Endothelial cell (in vitro differentiated cells): ENCODE measurements at regions not wholly inside any gene's neighbourhood (a gene's known extent, or its start where the extent isn't known, plus 50 kb on each side); places are given as distances from the start of the nearest gene placed in this dataset.

Experiments used
- DNase-seq: peaks from one replicate; pipeline ENCODE4 v3.0.0; 2021; ENCODE audit warnings: low spot score
- H3K27ac Mint-ChIP-seq: one replicate; pipeline ENCODE4 v1.8.0; 2021; ENCODE audit warnings: mixed read lengths, inconsistent platforms; ENCODE audit not compliant: unreplicated experiment
- H3K27me3 Mint-ChIP-seq: one replicate; pipeline ENCODE4 v1.8.0; 2021; ENCODE audit warnings: mild to moderate bottlenecking, moderate library complexity, mixed read lengths, inconsistent platforms; ENCODE audit not compliant: unreplicated experiment
- H3K36me3 Mint-ChIP-seq: one replicate; pipeline ENCODE4 v1.8.0; 2021; ENCODE audit warnings: mild to moderate bottlenecking, low read depth, mixed read lengths, inconsistent platforms; ENCODE audit not compliant: unreplicated experiment
- H3K4me1 Mint-ChIP-seq: one replicate; pipeline ENCODE4 v1.8.0; 2021; ENCODE audit warnings: mild to moderate bottlenecking, mixed read lengths, inconsistent platforms; ENCODE audit not compliant: unreplicated experiment
- H3K4me3 Mint-ChIP-seq: one replicate; pipeline ENCODE4 v1.8.0; 2021; ENCODE audit warnings: mild to moderate bottlenecking, mixed read lengths, inconsistent platforms; ENCODE audit not compliant: unreplicated experiment
- H3K9me3 Mint-ChIP-seq: one replicate; pipeline ENCODE4 v1.8.0; 2021; ENCODE audit warnings: mixed read lengths, inconsistent platforms; ENCODE audit not compliant: unreplicated experiment
- CTCF ChIP-seq: fragments of 200-600 bp; sonication (generic); IDR thresholded peaks from one replicate; pipeline ENCODE4 v1.5.0; 2021; ENCODE audit warnings: antibody characterized with exemption; ENCODE audit not compliant: unreplicated experiment

DNA sequence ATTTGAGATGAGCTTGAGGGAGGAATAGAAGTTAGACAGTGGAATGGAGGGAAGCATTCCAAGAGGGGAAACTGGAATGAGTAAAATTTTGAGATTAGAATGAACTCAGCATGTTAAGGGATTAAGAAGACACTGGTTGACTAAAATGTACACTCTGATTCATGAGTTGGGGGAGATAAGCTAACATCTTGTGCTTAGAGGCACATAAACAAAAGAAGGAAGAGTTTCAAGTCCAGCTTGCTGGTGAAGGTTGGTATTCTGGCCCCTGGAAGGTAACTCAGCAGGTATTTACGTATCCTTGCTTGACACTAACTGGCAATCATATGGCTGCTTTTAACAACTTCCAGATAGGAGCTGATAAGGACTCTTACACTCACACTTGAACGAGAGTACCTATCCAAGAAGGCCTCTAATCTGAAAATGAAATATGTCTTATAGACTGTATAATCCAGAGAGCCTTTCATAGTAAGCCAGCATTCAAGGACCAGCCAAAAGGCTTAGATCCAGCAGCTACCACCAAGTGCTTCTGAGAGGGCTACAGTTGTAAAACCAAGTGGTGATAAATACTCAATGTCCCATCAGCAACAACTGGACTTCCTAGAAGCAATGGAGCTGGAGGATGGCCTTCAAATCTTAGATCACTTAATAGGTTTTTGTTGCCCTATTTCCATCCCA lies 149.7 kb upstream of the SERP2 start:
- Mint-ChIP-seq H3K36me3 (no peaks in the 10 kb centered on the region), H3K27me3 (peaks cover 2% of the 10 kb centered on the region), H3K4me1 (no peaks in the 10 kb centered on the region), H3K27ac (no peak overlapping the region), H3K9me3 (no peaks in the 10 kb centered on the region), H3K4me3 (no peak overlapping the region)
- no peak for TF ChIP-seq CTCF
- no peak for DNase-seq

- no peak overlapping the region for H3K27ac Mint-ChIP-seq
- H3K4me3 Mint-ChIP-seq = no peak overlapping the region
- H3K36me3 Mint-ChIP-seq = no peaks in the 10 kb centered on the region
- H3K27me3 Mint-ChIP-seq = peaks cover 2% of the 10 kb centered on the region
- no peak for DNase-seq
- TF ChIP-seq CTCF = no peak
- H3K9me3 Mint-ChIP-seq = no peaks in the 10 kb centered on the region
- no peaks in the 10 kb centered on the region for H3K4me1 Mint-ChIP-seq
Measured at GRCh38 chr13:44224450-44225149, 149.0 kb upstream of the SERP2 start.

GRCh38 chr13:44229371-44230030 lies 144.1 kb upstream of the SERP2 start:
- Mint-ChIP-seq H3K4me3 (no peak overlapping the region), H3K27ac (no peak overlapping the region), H3K9me3 (no peaks in the 10 kb centered on the region), H3K36me3 (no peaks in the 10 kb centered on the region), H3K27me3 (peaks cover 4% of the 10 kb centered on the region), H3K4me1 (no peaks in the 10 kb centered on the region)
- no peak for TF ChIP-seq CTCF
- no peak for DNase-seq

DNA sequence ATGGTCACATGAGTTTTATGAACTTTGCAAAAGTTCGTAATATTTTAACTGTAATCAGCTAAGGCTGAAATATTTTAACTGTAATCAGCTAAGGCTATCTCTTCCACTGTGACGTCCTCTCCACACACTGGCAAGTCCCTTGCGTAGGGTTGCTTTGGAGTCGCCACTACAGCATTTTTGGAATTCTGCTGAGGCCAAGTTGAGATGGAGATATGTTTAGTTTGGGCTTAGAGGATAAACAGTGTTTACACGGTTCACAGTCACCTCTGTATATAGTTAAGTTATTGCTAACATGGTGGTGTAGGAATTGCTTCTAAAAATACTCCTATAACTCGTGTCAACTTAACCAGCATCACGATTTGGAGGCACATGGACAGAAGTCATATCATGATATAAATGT lies 143.6 kb upstream of the SERP2 start:
- Mint-ChIP-seq H3K4me1 (no peaks in the 10 kb centered on the region), H3K27me3 (peaks cover 4% of the 10 kb centered on the region), H3K9me3 (no peaks in the 10 kb centered on the region), H3K27ac (no peak overlapping the region), H3K4me3 (no peak overlapping the region), H3K36me3 (no peaks in the 10 kb centered on the region)
- no peak for TF ChIP-seq CTCF
- DNase-seq = no peak

DNA sequence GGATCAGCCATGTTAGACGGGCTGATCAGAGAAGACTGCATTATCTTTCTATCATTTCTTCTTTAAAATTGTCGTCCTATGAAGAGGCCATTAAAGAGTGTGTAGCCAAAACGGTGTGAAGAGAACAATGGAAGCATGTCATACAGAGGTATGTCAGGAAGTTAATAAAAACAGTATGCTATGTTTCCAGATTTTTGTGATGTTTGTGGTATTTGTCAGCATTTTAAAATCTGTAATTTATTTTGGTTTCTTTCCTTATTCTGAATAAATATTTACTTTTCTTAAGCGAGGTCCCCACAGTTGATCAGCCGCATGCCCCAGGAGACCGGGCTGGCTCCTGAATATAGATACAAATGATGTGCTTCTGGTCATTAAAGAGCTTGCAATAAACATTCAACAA lies 142.9 kb upstream of the SERP2 start:
- no peaks in the 10 kb centered on the region for H3K36me3 Mint-ChIP-seq
- no peak overlapping the region for H3K4me3 Mint-ChIP-seq
- H3K27ac Mint-ChIP-seq = no peak overlapping the region
- DNase-seq = no peak
- no peaks in the 10 kb centered on the region for H3K4me1 Mint-ChIP-seq
- TF ChIP-seq CTCF = no peak
- H3K27me3 Mint-ChIP-seq = peaks cover 4% of the 10 kb centered on the region
- no peaks in the 10 kb centered on the region for H3K9me3 Mint-ChIP-seq
